Gastroesophageal sphincter (tissue), 4 donors: ENCODE measurements at regions not wholly inside any gene's neighbourhood (a gene's known extent, or its start where the extent isn't known, plus 50 kb on each side); places are given as distances from the start of the nearest gene placed in this dataset.

Experiments used
- ATAC-seq: fragments of 150-250 bp; one replicate; pipeline ENCODE4 v1.9.1; 2016; ENCODE audit warnings: mild to moderate bottlenecking, moderate library complexity
- H3K27ac ChIP-seq, 4 donors: fragments of 200-600 bp; sonication (generic) in 3 of 4; 1 replicate in 3 of 4; 2 replicates in 1 of 4; pipeline ENCODE4 v1.5.1; 2016 to 2019
- H3K27me3 ChIP-seq: fragments of 200-600 bp; sonication (generic); one replicate; pipeline ENCODE4 v1.5.1; 2019
- H3K36me3 ChIP-seq, 2 donors: fragments of 200-600 bp; sonication (generic); one replicate each; pipeline ENCODE4 v1.5.1; 2019; ENCODE audit warnings: control low read depth in 1 of 2
- H3K4me1 ChIP-seq, 3 donors: fragments of 200-600 bp; sonication (generic); 1 replicate in 2 of 3; 2 replicates in 1 of 3; pipeline ENCODE4 v1.5.1; 2016 to 2019; ENCODE audit warnings: control low read depth in 2 of 3
- H3K4me3 ChIP-seq, 2 donors: fragments of 200-600 bp; sonication (generic); one replicate each; pipeline ENCODE4 v1.5.1; 2019; ENCODE audit warnings: mild to moderate bottlenecking in 1 of 2, moderate library complexity in 1 of 2
- H3K9me3 ChIP-seq, 3 donors: fragments of 200-600 bp; sonication (generic); one replicate each; pipeline ENCODE4 v1.5.1; 2017 to 2019; ENCODE audit warnings: control low read depth in 2 of 3
- EP300 ChIP-seq: sonication (generic); formaldehyde crosslinking; IDR thresholded peaks from one replicate; pipeline ENCODE4 v1.6.1; 2017; ENCODE audit warnings: antibody characterized with exemption, mild to moderate bottlenecking
- POLR2A ChIP-seq, 2 donors: fragments of 450-650 bp; IDR thresholded peaks; one replicate each; pipeline ENCODE4 v1.6.1; 2017; ENCODE audit warnings: antibody characterized with exemption in 2 of 2, mild to moderate bottlenecking in 2 of 2, moderate library complexity in 1 of 2
- POLR2AphosphoS5 ChIP-seq: sonication (generic); formaldehyde crosslinking; IDR thresholded peaks from one replicate; pipeline ENCODE4 v1.6.1; 2017; ENCODE audit warnings: antibody characterized with exemption
- WGBS, 2 donors: methylation state at CpG; one replicate each; pipeline ENCODE4 v1.1.5; 2018; ENCODE audit warnings: low coverage in 1 of 2; 5-methylcytosine and 5-hydroxymethylcytosine counted together
- TF ChIP-seq, protein P1 (sequence below), 4 experiments: fragments of 200-600 bp in 2 of 4; fragments of 450-650 bp in 2 of 4; sonication (generic) in 1 of 4; IDR thresholded peaks; one replicate each; pipeline ENCODE4 v1.5.1; 2017 to 2019; ENCODE audit warnings: antibody characterized with exemption in 4 of 4, mild to moderate bottlenecking in 2 of 4, moderate library complexity in 2 of 4

DNA sequence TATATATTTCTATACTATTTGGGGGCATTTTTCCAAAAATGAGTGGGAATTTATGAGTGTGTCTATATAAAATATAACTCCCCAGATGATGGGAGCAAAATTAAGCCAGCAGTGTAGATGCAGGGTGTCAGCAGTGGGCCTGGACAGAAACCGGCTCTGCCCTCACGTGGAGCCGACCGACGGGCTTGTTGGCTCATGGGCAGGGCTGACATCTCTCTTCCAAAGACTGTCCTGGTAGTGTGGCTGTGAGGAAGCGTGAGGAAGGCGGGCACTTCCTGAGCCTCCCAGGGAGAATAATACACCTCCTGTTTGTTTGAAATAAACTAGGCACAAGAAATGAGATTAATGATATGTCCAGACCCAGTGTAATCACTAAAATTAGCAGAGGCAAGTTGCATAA is 206.5 kb downstream of the TEX29 start:
- no peak overlapping the region for H3K27ac ChIP-seq
- H3K36me3 ChIP-seq: no peaks in the 10 kb centered on the region
- H3K9me3 ChIP-seq: no peaks in the 10 kb centered on the region
- WGBS, 2 donors: 42% methylated on average over 5 of the region's 7 CpGs; no CpG with 5 or more reads in 1 of the 2 donors
- no peak for ATAC-seq
- peaks cover 0 to 10% (median 0%) of the 10 kb centered on the region in 3 donors for H3K4me1 ChIP-seq
- H3K27me3 ChIP-seq: peaks cover 28% of the 10 kb centered on the region
- TF ChIP-seq POLR2A (IDR thresholded peaks at IDR 0.05) (no peak), EP300 (no peak), POLR2AphosphoS5 (no peak)
- TF ChIP-seq, protein P1, sequence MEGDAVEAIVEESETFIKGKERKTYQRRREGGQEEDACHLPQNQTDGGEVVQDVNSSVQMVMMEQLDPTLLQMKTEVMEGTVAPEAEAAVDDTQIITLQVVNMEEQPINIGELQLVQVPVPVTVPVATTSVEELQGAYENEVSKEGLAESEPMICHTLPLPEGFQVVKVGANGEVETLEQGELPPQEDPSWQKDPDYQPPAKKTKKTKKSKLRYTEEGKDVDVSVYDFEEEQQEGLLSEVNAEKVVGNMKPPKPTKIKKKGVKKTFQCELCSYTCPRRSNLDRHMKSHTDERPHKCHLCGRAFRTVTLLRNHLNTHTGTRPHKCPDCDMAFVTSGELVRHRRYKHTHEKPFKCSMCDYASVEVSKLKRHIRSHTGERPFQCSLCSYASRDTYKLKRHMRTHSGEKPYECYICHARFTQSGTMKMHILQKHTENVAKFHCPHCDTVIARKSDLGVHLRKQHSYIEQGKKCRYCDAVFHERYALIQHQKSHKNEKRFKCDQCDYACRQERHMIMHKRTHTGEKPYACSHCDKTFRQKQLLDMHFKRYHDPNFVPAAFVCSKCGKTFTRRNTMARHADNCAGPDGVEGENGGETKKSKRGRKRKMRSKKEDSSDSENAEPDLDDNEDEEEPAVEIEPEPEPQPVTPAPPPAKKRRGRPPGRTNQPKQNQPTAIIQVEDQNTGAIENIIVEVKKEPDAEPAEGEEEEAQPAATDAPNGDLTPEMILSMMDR (IDR thresholded peaks at IDR 0.05): no peak
- H3K4me3 ChIP-seq: no peak overlapping the region

DNA sequence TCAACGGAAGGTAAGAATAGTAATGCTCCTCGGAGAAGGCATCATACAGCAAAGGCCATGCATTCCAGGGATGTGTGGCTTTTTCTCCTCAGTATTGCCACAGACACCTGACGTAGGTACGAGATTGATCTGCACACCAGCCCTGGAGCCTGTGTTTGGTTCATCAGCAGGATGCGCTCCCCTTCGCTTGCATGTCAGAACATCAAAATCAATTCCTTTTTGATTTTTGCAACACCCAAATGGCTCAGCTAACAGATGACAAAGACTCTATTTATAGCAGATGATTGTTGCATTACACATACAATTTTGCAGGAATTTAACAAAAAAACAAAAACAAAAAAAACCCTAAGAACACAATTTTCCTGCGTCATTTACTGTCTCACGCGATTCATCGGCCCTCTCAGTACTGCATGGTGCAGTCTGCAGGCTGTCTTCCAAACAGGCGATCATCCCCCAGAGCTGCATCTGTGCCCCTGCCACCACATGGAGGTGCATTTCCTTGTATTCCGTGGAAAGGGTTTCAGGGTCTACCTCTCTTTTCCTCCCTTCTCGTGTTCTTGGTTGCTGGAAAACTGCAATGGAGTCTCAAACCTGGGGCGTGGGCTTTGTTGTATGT is 207.3 kb downstream of the TEX29 start:
- Histone ChIP-seq H3K27ac (no peak overlapping the region), H3K4me3 (no peak overlapping the region), H3K27me3 (peaks cover 29% of the 10 kb centered on the region), H3K9me3 (no peaks in the 10 kb centered on the region), H3K4me1 (peaks cover 0 to 10% (median 0%) of the 10 kb centered on the region in 3 donors), H3K36me3 (no peaks in the 10 kb centered on the region)
- TF ChIP-seq POLR2AphosphoS5 (no peak), EP300 (no peak), POLR2A (IDR thresholded peaks at IDR 0.05) (no peak)
- TF ChIP-seq, protein P1 (IDR thresholded peaks at IDR 0.05): no peak
- ATAC-seq: no peak
- 72 to 80% methylated on average over 11 to 14 of the region's 14 CpGs for WGBS, 2 donors

DNA sequence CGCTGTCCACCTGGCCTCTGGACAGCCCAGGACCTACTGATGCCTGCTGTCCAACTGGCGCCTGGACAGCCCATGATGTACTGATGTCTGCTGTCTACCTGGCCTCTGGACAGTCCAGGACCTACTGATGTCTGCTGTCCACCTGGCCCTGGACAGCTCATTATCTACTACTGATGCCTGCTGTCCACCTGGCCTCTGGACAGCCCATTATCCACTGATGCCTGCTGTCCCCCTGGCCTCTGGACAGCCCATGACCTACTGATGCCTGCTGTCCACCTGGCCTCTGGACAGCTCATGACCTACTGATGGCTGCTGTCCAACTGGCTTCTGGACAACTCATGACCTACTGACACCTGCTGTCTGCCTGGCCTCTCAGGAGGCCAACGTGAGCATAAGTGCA is 208.1 kb downstream of the TEX29 start:
- Histone ChIP-seq H3K36me3 (no peaks in the 10 kb centered on the region), H3K27me3 (peaks cover 37% of the 10 kb centered on the region), H3K9me3 (no peaks in the 10 kb centered on the region), H3K27ac (no peak overlapping the region), H3K4me1 (peaks cover 0 to 10% (median 0%) of the 10 kb centered on the region in 3 donors), H3K4me3 (no peak overlapping the region)
- TF ChIP-seq POLR2AphosphoS5 (no peak), EP300 (no peak), POLR2A (IDR thresholded peaks at IDR 0.05) (no peak)
- TF ChIP-seq, protein P1 (IDR thresholded peaks at IDR 0.05): no peak
- WGBS, 2 donors: 82% methylated on average over 3 of the region's 3 CpGs; no CpG with 5 or more reads in 1 of the 2 donors
- ATAC-seq: no peak

DNA sequence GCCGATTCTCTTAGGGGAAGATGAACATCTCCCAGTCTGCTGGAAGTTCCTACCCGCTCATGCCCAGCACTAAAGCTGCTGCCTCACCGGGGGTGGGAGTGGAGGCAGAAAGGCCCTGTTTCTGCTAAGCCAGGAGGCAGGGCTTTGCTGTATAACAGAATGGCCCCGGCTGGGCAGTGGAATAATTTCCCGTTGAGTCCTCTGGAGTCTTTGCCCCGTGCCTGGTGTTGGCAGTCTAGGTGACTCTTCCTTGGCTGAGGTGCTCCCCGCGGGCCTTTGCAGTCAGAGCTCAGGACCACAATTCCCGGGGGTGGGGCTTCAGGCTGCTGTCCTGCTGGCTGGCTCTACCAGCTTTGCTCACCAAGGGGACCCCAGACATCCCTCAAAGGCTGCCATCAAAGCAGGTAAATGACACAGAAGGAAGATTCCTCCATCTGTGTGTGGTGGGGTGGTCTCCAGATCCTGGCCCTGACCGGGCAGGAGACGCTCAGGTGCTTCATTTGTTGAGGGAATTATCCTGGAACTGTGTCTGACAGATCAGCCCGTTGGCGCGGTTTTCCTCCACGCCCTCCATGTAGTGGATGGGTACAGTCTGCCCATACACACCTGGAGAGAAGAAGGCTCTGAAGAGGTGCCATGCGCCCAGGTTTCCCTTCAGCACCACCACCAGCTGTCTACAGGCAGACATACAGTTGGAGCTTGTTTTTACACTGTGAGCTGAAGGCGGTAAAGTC is 209.9 kb downstream of the TEX29 start:
- H3K9me3 ChIP-seq: no peaks in the 10 kb centered on the region
- 85 to 100% methylated on average over 3 to 6 of the region's 17 CpGs for WGBS, 2 donors

More for the DNA sequence above, 209.9 kb downstream of the TEX29 start:
- H3K4me3 ChIP-seq: no peak overlapping the region
- no peak for ATAC-seq
- no peaks in the 10 kb centered on the region for H3K36me3 ChIP-seq
- H3K4me1 ChIP-seq: peaks cover 0 to 10% (median 0%) of the 10 kb centered on the region in 3 donors
- H3K27me3 ChIP-seq: peaks cover 55% of the 10 kb centered on the region
- no peak overlapping the region for H3K27ac ChIP-seq
- TF ChIP-seq POLR2AphosphoS5: no peak
- no peak for TF ChIP-seq POLR2A (IDR thresholded peaks at IDR 0.05)
- no peak for TF ChIP-seq EP300
- TF ChIP-seq, protein P1 (IDR thresholded peaks at IDR 0.05): no peak
